ENCODE measurements at regions not wholly inside any gene's neighbourhood (a gene's known extent, or its start where the extent isn't known, plus 50 kb on each side); places are given as distances from the start of the nearest gene placed in this dataset.

GRCh38 chr6:93515736-93516135 lies 96.4 kb upstream of the EPHA7 start:
- Mint-ChIP-seq H3K27me3 (no peaks in the 10 kb centered on the region), H3K27ac (no peak overlapping the region), H3K36me3 (no peaks in the 10 kb centered on the region), H3K9me3 (peaks cover 5 to 15% (median 8%) of the 10 kb centered on the region in 7 donors), H3K4me1 (no peaks in the 10 kb centered on the region), H3K4me3 (no peak overlapping the region)
- no peaks in the 10 kb centered on the region for H3K4me1 ChIP-seq (ENCODE audit: control insufficient read depth, insufficient read depth, low read length, poor library complexity, severe bottlenecking)
- DNase-seq = no peak
- no peaks in the 10 kb centered on the region for H3K36me3 ChIP-seq (ENCODE audit: control insufficient read depth, insufficient read depth, low read length)
- H3K27me3 ChIP-seq (ENCODE audit: control insufficient read depth, insufficient read depth, low read length) = no peaks in the 10 kb centered on the region
- no peak for ATAC-seq (ENCODE audit: low read depth in 2 of 2)
- H3K4me3 ChIP-seq (ENCODE audit: low read depth, low read length) = no peak overlapping the region
- H3K27ac ChIP-seq (ENCODE audit: insufficient read depth, low read length, poor library complexity, severe bottlenecking) = no peak overlapping the region
- H3K9me3 ChIP-seq (ENCODE audit: control insufficient read depth in 2 of 2, low read length in 2 of 2) = no peaks in the 10 kb centered on the region

- H3K4me3 Mint-ChIP-seq = no peak overlapping the region
- ATAC-seq (ENCODE audit: low read depth in 2 of 2) = no peak
Observed at GRCh38 chr6:93498713-93499112, 79.4 kb upstream of the EPHA7 start.

GRCh38 chr6:93496548-93496947 lies 77.2 kb upstream of the EPHA7 start:
- DNase-seq (no peak), ATAC-seq (ENCODE audit: low read depth in 2 of 2) (no peak)
- Mint-ChIP-seq H3K27ac (no peak overlapping the region), H3K36me3 (no peaks in the 10 kb centered on the region), H3K4me3 (no peak overlapping the region), H3K9me3 (peaks cover 0 to 13% (median 3%) of the 10 kb centered on the region in 7 donors), H3K27me3 (no peaks in the 10 kb centered on the region), H3K4me1 (no peaks in the 10 kb centered on the region)
- Histone ChIP-seq H3K4me3 (ENCODE audit: low read depth, low read length) (no peak overlapping the region), H3K9me3 (ENCODE audit: control insufficient read depth in 2 of 2, low read length in 2 of 2) (peaks cover 0 to 4% of the 10 kb centered on the region in 2 experiments), H3K27me3 (ENCODE audit: control insufficient read depth, insufficient read depth, low read length) (no peaks in the 10 kb centered on the region), H3K4me1 (ENCODE audit: control insufficient read depth, insufficient read depth, low read length, poor library complexity, severe bottlenecking) (no peaks in the 10 kb centered on the region), H3K27ac (ENCODE audit: insufficient read depth, low read length, poor library complexity, severe bottlenecking) (no peak overlapping the region), H3K36me3 (ENCODE audit: control insufficient read depth, insufficient read depth, low read length) (no peaks in the 10 kb centered on the region)

More at GRCh38 chr6:93498713-93499112, 79.4 kb upstream of the EPHA7 start:
- Histone ChIP-seq H3K36me3 (ENCODE audit: control insufficient read depth, insufficient read depth, low read length) (no peaks in the 10 kb centered on the region), H3K27ac (ENCODE audit: insufficient read depth, low read length, poor library complexity, severe bottlenecking) (no peak overlapping the region), H3K4me3 (ENCODE audit: low read depth, low read length) (no peak overlapping the region), H3K4me1 (ENCODE audit: control insufficient read depth, insufficient read depth, low read length, poor library complexity, severe bottlenecking) (no peaks in the 10 kb centered on the region), H3K27me3 (ENCODE audit: control insufficient read depth, insufficient read depth, low read length) (no peaks in the 10 kb centered on the region), H3K9me3 (ENCODE audit: control insufficient read depth in 2 of 2, low read length in 2 of 2) (peaks cover 0 to 4% of the 10 kb centered on the region in 2 experiments)
- H3K27ac Mint-ChIP-seq = no peak overlapping the region
- no peaks in the 10 kb centered on the region for H3K36me3 Mint-ChIP-seq
- H3K9me3 Mint-ChIP-seq = peaks cover 0 to 19% (median 3%) of the 10 kb centered on the region in 7 donors
- no peaks in the 10 kb centered on the region for H3K27me3 Mint-ChIP-seq
- no peaks in the 10 kb centered on the region for H3K4me1 Mint-ChIP-seq
- no peak for DNase-seq

GRCh38 chr6:93494057-93494456 lies 74.7 kb upstream of the EPHA7 start:
- no peaks in the 10 kb centered on the region for H3K36me3 ChIP-seq (ENCODE audit: control insufficient read depth, insufficient read depth, low read length)
- no peaks in the 10 kb centered on the region for H3K36me3 Mint-ChIP-seq
- no peak overlapping the region for H3K27ac Mint-ChIP-seq
- no peaks in the 10 kb centered on the region for H3K4me1 Mint-ChIP-seq
- DNase-seq (no peak), ATAC-seq (ENCODE audit: low read depth in 2 of 2) (no peak)
- H3K27me3 ChIP-seq (ENCODE audit: control insufficient read depth, insufficient read depth, low read length) = no peaks in the 10 kb centered on the region
- peaks cover 0 to 3% of the 10 kb centered on the region in 2 experiments for H3K9me3 ChIP-seq (ENCODE audit: control insufficient read depth in 2 of 2, low read length in 2 of 2)
- H3K9me3 Mint-ChIP-seq = peaks cover 0 to 16% (median 2%) of the 10 kb centered on the region in 7 donors
- H3K4me1 ChIP-seq (ENCODE audit: control insufficient read depth, insufficient read depth, low read length, poor library complexity, severe bottlenecking) = no peaks in the 10 kb centered on the region
- no peak overlapping the region for H3K27ac ChIP-seq (ENCODE audit: insufficient read depth, low read length, poor library complexity, severe bottlenecking)
- H3K27me3 Mint-ChIP-seq = no peaks in the 10 kb centered on the region
- no peak overlapping the region for H3K4me3 ChIP-seq (ENCODE audit: low read depth, low read length)
- no peak overlapping the region for H3K4me3 Mint-ChIP-seq

GRCh38 chr6:93474733-93475179 lies 55.4 kb upstream of the EPHA7 start:
- Mint-ChIP-seq H3K36me3 (no peaks in the 10 kb centered on the region), H3K27me3 (no peaks in the 10 kb centered on the region), H3K9me3 (peaks cover 0 to 28% (median 4%) of the 10 kb centered on the region in 7 donors), H3K27ac (no peak overlapping the region), H3K4me3 (no peak overlapping the region), H3K4me1 (no peaks in the 10 kb centered on the region)
- Histone ChIP-seq H3K9me3 (ENCODE audit: control insufficient read depth in 2 of 2, low read length in 2 of 2) (no peaks in the 10 kb centered on the region), H3K27ac (ENCODE audit: insufficient read depth, low read length, poor library complexity, severe bottlenecking) (no peak overlapping the region), H3K4me3 (ENCODE audit: low read depth, low read length) (no peak overlapping the region), H3K27me3 (ENCODE audit: control insufficient read depth, insufficient read depth, low read length) (no peaks in the 10 kb centered on the region), H3K36me3 (ENCODE audit: control insufficient read depth, insufficient read depth, low read length) (no peaks in the 10 kb centered on the region), H3K4me1 (ENCODE audit: control insufficient read depth, insufficient read depth, low read length, poor library complexity, severe bottlenecking) (no peaks in the 10 kb centered on the region)
- ATAC-seq (ENCODE audit: low read depth in 2 of 2) (no peak), DNase-seq (no peak)

- no peak for ATAC-seq (ENCODE audit: low read depth in 2 of 2)
- H3K4me3 ChIP-seq (ENCODE audit: low read depth, low read length) = no peak overlapping the region
- H3K36me3 ChIP-seq (ENCODE audit: control insufficient read depth, insufficient read depth, low read length) = no peaks in the 10 kb centered on the region
- DNase-seq = no peak
- no peak overlapping the region for H3K27ac ChIP-seq (ENCODE audit: insufficient read depth, low read length, poor library complexity, severe bottlenecking)
- Mint-ChIP-seq H3K4me3 (no peak overlapping the region), H3K27me3 (no peaks in the 10 kb centered on the region), H3K27ac (no peak overlapping the region), H3K36me3 (no peaks in the 10 kb centered on the region), H3K4me1 (no peaks in the 10 kb centered on the region), H3K9me3 (peaks cover 0 to 23% (median 5%) of the 10 kb centered on the region in 7 donors)
- H3K27me3 ChIP-seq (ENCODE audit: control insufficient read depth, insufficient read depth, low read length) = no peaks in the 10 kb centered on the region
- no peaks in the 10 kb centered on the region for H3K9me3 ChIP-seq (ENCODE audit: control insufficient read depth in 2 of 2, low read length in 2 of 2)
- no peaks in the 10 kb centered on the region for H3K4me1 ChIP-seq (ENCODE audit: control insufficient read depth, insufficient read depth, low read length, poor library complexity, severe bottlenecking)
Observed at GRCh38 chr6:93471281-93471680, 51.9 kb upstream of the EPHA7 start.
